ENCODE measurements at regions not wholly inside any gene's neighbourhood (a gene's known extent, or its start where the extent isn't known, plus 50 kb on each side); places are given as distances from the start of the nearest gene placed in this dataset.

- intact Hi-C loops (cut with DNase I, micrococcal nuclease) = no loop called here
- no peak for DNase-seq
- TF ChIP-seq CTCF (IDR thresholded peaks at IDR 0.05) = no peak
- Histone ChIP-seq H3K4me1 (ENCODE audit: low read depth) (no peaks in the 10 kb centered on the region), H3K36me3 (ENCODE audit: low read depth) (no peaks in the 10 kb centered on the region), H3K9me3 (no peaks in the 10 kb centered on the region), H3K4me3 (no peak overlapping the region)
- no peak for ATAC-seq
Observed at GRCh38 chr6:138680085-138680484, 93.5 kb upstream of the CCDC28A start.

GRCh38 chr6:138681627-138682026 lies 91.9 kb upstream of the CCDC28A start:
- Histone ChIP-seq H3K4me3 (no peak overlapping the region), H3K9me3 (no peaks in the 10 kb centered on the region), H3K36me3 (ENCODE audit: low read depth) (no peaks in the 10 kb centered on the region), H3K4me1 (ENCODE audit: low read depth) (no peaks in the 10 kb centered on the region)
- DNase-seq (no peak), ATAC-seq (no peak)
- intact Hi-C loops (cut with DNase I, micrococcal nuclease) = no loop called here
- TF ChIP-seq CTCF (IDR thresholded peaks at IDR 0.05) = no peak

GRCh38 chr6:138682704-138683527 lies 90.7 kb upstream of the CCDC28A start:
- DNase-seq (peak in 1 of 3 donors; percentile 47), ATAC-seq (no peak)
- H3K36me3 ChIP-seq (ENCODE audit: low read depth) = no peaks in the 10 kb centered on the region
- H3K4me3 ChIP-seq = no peak overlapping the region
- intact Hi-C loops (cut with DNase I, micrococcal nuclease) = no loop called here
- H3K4me1 ChIP-seq (ENCODE audit: low read depth) = no peaks in the 10 kb centered on the region
- no peaks in the 10 kb centered on the region for H3K9me3 ChIP-seq
- TF ChIP-seq CTCF (IDR thresholded peaks at IDR 0.05) = no peak

GRCh38 chr6:138685257-138685656 lies 88.3 kb upstream of the CCDC28A start:
- Histone ChIP-seq H3K4me1 (ENCODE audit: low read depth) (no peaks in the 10 kb centered on the region), H3K36me3 (ENCODE audit: low read depth) (no peaks in the 10 kb centered on the region), H3K4me3 (no peak overlapping the region), H3K9me3 (no peaks in the 10 kb centered on the region)
- DNase-seq (no peak), ATAC-seq (no peak)
- intact Hi-C loops (cut with DNase I, micrococcal nuclease) = no loop called here
- no peak for TF ChIP-seq CTCF (IDR thresholded peaks at IDR 0.05)

- Histone ChIP-seq H3K4me3 (no peak overlapping the region), H3K36me3 (ENCODE audit: low read depth) (no peaks in the 10 kb centered on the region), H3K4me1 (ENCODE audit: low read depth) (no peaks in the 10 kb centered on the region), H3K9me3 (no peaks in the 10 kb centered on the region)
- no peak for DNase-seq
- ATAC-seq = no peak
- intact Hi-C loops (cut with DNase I, micrococcal nuclease) = no loop called here
- TF ChIP-seq CTCF (IDR thresholded peaks at IDR 0.05) = no peak
Observed at GRCh38 chr6:138685781-138686180, 87.8 kb upstream of the CCDC28A start.

All from mucosa of descending colon (tissue), 3 donors.